ENCODE measurements at regions not wholly inside any gene's neighbourhood (a gene's known extent, or its start where the extent isn't known, plus 50 kb on each side); places are given as distances from the start of the nearest gene placed in this dataset.

- H2AK9ac ChIP-seq (replicated peaks; ENCODE audit: low read depth, low read length, poor library complexity) = no peak overlapping the region
- in situ Hi-C loops (cut with MboI; ENCODE audit: low sequenced_read_pairs) = no loop called here
- H2AFZ ChIP-seq (replicated peaks; ENCODE audit: low read length, poor library complexity) = no peak overlapping the region
- CTCF ChIA-PET = no interaction called here
- no peaks in the 10 kb centered on the region for H3K27me3 ChIP-seq (ENCODE audit: control insufficient read depth, insufficient read depth, low read length)
- no peak overlapping the region for H3K23ac ChIP-seq (ENCODE audit: low read depth, low read length)
- no peak overlapping the region for H2BK15ac ChIP-seq (ENCODE audit: low read depth, low read length)
- H3K14ac ChIP-seq (replicated peaks; ENCODE audit: low read depth, low read length) = no peak overlapping the region
- no peak overlapping the region for H2AK5ac ChIP-seq (ENCODE audit: low read depth, low read length)
- no peak overlapping the region for H2BK120ac ChIP-seq (ENCODE audit: low read depth, low read length)
- intact Hi-C loops (cut with micrococcal nuclease) = no loop called here
- no peak overlapping the region for H3K56ac ChIP-seq (ENCODE audit: extremely low read depth, insufficient read depth, low read length)
- no peaks in the 10 kb centered on the region for H4K20me1 ChIP-seq (ENCODE audit: insufficient read depth, low read length)
- H3K4me2 ChIP-seq (ENCODE audit: low read depth, low read length) = no peak overlapping the region
- dilution Hi-C loops (cut with HindIII; ENCODE audit: low sequenced_read_pairs, unreplicated experiment) = no loop called here
- H4K8ac ChIP-seq (ENCODE audit: low read depth in 2 of 2, low read length in 2 of 2) = no peak overlapping the region
- no peaks in the 10 kb centered on the region for H3K79me1 ChIP-seq (ENCODE audit: low read depth in 1 of 2, low read length in 2 of 2)
- H2BK20ac ChIP-seq (ENCODE audit: low read depth, low read length) = no peak overlapping the region
- H3K9me1 ChIP-seq (ENCODE audit: insufficient read depth, low read length) = no peaks in the 10 kb centered on the region
- no peak overlapping the region for H4K5ac ChIP-seq (ENCODE audit: low read depth, low read length)
- no peaks in the 10 kb centered on the region for H3K36me3 ChIP-seq (ENCODE audit: control insufficient read depth, insufficient read depth, low read length)
- H3K9me3 ChIP-seq (ENCODE audit: control insufficient read depth, insufficient read depth, low read length) = peaks cover 4% of the 10 kb centered on the region; the same call in 1 of the 2 replicates
- no peak overlapping the region for H3K18ac ChIP-seq (ENCODE audit: low read depth, low read length)
- no TSS peak for BruUV-seq (replicated peaks)
- H3K4me1 ChIP-seq (ENCODE audit: control insufficient read depth, insufficient read depth, low read length) = no peaks in the 10 kb centered on the region
- WGBS, 2 experiments (ENCODE audit: extremely low coverage in 2 of 2, insufficient read length in 1 of 2) = 0% methylated on average over 2 of the region's 3 CpGs; no CpG with 5 or more reads in 1 of the 2 experiments
- no peak overlapping the region for H3K27ac ChIP-seq (ENCODE audit: insufficient read depth, low read length)
- no peak overlapping the region for H4K91ac ChIP-seq (ENCODE audit: insufficient read depth, low read depth, low read length)
- H3K4me3 ChIP-seq (ENCODE audit: insufficient read depth, low read depth, low read length) = no peak overlapping the region
- no peak overlapping the region for H2BK5ac ChIP-seq (ENCODE audit: low read depth, low read length, poor library complexity, severe bottlenecking)
- POLR2A ChIA-PET (ENCODE audit: unreplicated experiment) = no interaction called here
- no peak overlapping the region for H3K9ac ChIP-seq (ENCODE audit: low read depth, low read length)
- no peak for ATAC-seq (ENCODE audit: low read depth)
- no peak for DNase-seq
- no peak overlapping the region for H3K4ac ChIP-seq (ENCODE audit: low read depth, low read length)
- TF ChIP-seq CHD1 (IDR thresholded peaks at IDR 0.05; ENCODE audit: low read depth, low read length) (no peak), RFX5 (IDR thresholded peaks at IDR 0.05; ENCODE audit: low read depth, low read length) (no peak), CEBPB (IDR thresholded peaks at IDR 0.05; ENCODE audit: low read depth, low read length) (no peak), BHLHE40 (IDR thresholded peaks at IDR 0.05; ENCODE audit: low read depth, low read length) (no peak), POLR2A (IDR thresholded peaks at IDR 0.05; ENCODE audit: low read depth, low read length) (no peak), FOS (IDR thresholded peaks at IDR 0.05; ENCODE audit: low read depth, low read length) (no peak), SMC3 (IDR thresholded peaks at IDR 0.05; ENCODE audit: low read depth, low read length) (no peak), MXI1 (IDR thresholded peaks at IDR 0.05; ENCODE audit: borderline replicate concordance, low read depth, low read length) (no peak), MAFK (IDR thresholded peaks at IDR 0.05; ENCODE audit: low read depth, low read length) (no peak), NFE2L2 (IDR thresholded peaks at IDR 0.05; ENCODE audit: low read depth, low read length) (no peak), ELK1 (IDR thresholded peaks at IDR 0.05; ENCODE audit: borderline replicate concordance, low read depth, low read length) (no peak), MAZ (IDR thresholded peaks at IDR 0.05; ENCODE audit: borderline replicate concordance, low read depth, low read length) (no peak), CTCF (conservative IDR thresholded peaks at IDR 0.05; ENCODE audit: low read depth, low read length) (no peak)
- TF ChIP-seq, protein P1, sequence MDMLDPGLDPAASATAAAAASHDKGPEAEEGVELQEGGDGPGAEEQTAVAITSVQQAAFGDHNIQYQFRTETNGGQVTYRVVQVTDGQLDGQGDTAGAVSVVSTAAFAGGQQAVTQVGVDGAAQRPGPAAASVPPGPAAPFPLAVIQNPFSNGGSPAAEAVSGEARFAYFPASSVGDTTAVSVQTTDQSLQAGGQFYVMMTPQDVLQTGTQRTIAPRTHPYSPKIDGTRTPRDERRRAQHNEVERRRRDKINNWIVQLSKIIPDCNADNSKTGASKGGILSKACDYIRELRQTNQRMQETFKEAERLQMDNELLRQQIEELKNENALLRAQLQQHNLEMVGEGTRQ (IDR thresholded peaks at IDR 0.05; ENCODE audit: low read depth, low read length) = no peak
Observed at GRCh38 chr10:105793071-105793470, 1152.0 kb downstream of the SORCS3 start.
